ENCODE measurements at regions not wholly inside any gene's neighbourhood (a gene's known extent, or its start where the extent isn't known, plus 50 kb on each side); places are given as distances from the start of the nearest gene placed in this dataset.

DNA sequence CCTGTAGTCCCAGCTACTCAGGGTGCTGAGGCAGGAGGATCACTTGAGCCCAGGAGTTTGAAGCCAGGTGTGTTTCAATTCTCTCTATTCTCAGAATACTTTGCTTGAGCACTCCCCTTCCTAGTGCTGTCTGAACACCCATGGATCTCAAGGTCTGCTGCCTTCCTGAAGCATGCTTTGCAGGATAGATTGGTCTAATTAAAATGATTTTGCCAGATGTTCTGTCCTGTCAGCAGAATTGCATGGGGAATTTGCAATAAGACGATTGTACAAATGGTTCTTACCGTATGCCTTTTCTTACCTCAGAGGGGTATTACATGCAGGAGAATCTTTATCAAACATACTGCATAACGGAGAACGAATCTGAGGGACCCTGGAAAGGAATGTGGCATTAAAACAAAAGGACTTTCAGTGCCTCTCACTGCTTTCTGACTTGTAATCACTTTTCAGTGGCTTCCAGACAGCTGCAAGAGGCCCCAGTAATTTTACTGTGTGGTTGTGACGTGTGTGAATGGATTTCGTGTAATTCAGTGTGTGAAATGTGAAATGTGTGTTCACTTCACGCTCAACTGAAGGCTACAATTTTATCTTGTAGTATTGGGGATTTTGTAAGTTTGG is 587.2 kb upstream of the SEMA6A start:
- no peak for ATAC-seq (ENCODE audit: low FRiP score)
- Histone ChIP-seq H3K27me3 (ENCODE audit: control insufficient read depth in 1 of 2, insufficient read depth in 2 of 2, low read length in 1 of 2) (no peaks in the 10 kb centered on the region), H3K4me3 (ENCODE audit: low read length in 2 of 2) (no peak overlapping the region), H3K27ac (ENCODE audit: low read depth in 1 of 2, low read length in 2 of 2) (no peak overlapping the region), H3K9me3 (ENCODE audit: control insufficient read depth, low read length) (no peaks in the 10 kb centered on the region), H3K4me1 (ENCODE audit: control insufficient read depth in 1 of 2, insufficient read depth in 2 of 2, low read length in 2 of 2) (no peaks in the 10 kb centered on the region), H3K36me3 (ENCODE audit: control insufficient read depth in 1 of 2, insufficient read depth in 2 of 2, low read length in 1 of 2) (no peaks in the 10 kb centered on the region)
- DNase-seq = no peak
- WGBS, 2 donors = 63 to 64% methylated on average over 7 of the region's 7 CpGs
- intact Hi-C loops (cut with DNase I) = no loop called here

DNA sequence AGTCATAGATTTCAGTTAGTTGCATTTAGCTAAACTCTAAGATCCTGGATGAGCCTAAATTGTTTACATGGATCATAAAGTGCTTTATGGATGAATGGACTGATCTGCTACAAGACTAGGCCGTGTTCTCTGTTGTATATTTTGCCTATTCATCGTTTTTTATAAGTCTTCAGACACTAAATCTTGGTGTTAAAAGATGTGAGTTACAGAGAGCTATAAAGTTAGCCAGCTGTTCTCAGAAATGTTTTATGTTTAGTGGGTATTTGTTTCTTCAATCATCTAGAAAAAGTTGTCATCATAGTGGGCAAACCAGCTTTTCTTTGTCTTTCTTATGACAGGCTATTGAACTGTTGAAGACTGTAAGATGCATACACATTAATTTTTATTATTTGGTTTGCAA is 585.8 kb upstream of the SEMA6A start:
- WGBS, 2 donors = 29 to 45% methylated on average over 2 of the region's 2 CpGs
- DNase-seq (no peak), ATAC-seq (ENCODE audit: low FRiP score) (no peak)
- Histone ChIP-seq H3K9me3 (ENCODE audit: control insufficient read depth, low read length) (no peaks in the 10 kb centered on the region), H3K36me3 (ENCODE audit: control insufficient read depth in 1 of 2, insufficient read depth in 2 of 2, low read length in 1 of 2) (no peaks in the 10 kb centered on the region), H3K27me3 (ENCODE audit: control insufficient read depth in 1 of 2, insufficient read depth in 2 of 2, low read length in 1 of 2) (no peaks in the 10 kb centered on the region), H3K4me3 (ENCODE audit: low read length in 2 of 2) (no peak overlapping the region), H3K4me1 (ENCODE audit: control insufficient read depth in 1 of 2, insufficient read depth in 2 of 2, low read length in 2 of 2) (no peaks in the 10 kb centered on the region), H3K27ac (ENCODE audit: low read depth in 1 of 2, low read length in 2 of 2) (no peak overlapping the region)
- intact Hi-C loops (cut with DNase I) = no loop called here

DNA sequence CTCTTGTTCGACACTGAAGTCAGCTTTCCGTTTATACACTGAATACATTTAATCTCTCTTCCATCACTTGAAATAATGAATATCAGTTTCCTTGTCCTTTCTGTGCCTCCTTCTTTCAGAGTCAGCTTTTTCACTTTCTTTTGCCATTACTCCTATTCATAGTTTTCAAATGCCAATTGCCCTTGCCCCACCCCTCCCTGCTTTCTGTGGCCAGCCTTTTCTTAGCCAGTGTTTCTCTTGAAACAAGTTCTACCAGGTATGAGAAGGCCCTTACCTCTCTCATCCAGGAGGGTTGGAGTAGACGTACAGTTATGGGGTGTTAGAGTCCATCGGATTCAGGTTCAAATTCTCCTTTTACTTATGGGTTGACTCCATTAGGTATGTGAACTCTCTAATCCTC is 574.7 kb upstream of the SEMA6A start:
- ATAC-seq (ENCODE audit: low FRiP score) = no peak
- intact Hi-C loops (cut with DNase I) = no loop called here
- DNase-seq = no peak
- Histone ChIP-seq H3K4me3 (ENCODE audit: low read length in 2 of 2) (no peak overlapping the region), H3K4me1 (ENCODE audit: control insufficient read depth in 1 of 2, insufficient read depth in 2 of 2, low read length in 2 of 2) (no peaks in the 10 kb centered on the region), H3K36me3 (ENCODE audit: control insufficient read depth in 1 of 2, insufficient read depth in 2 of 2, low read length in 1 of 2) (no peaks in the 10 kb centered on the region), H3K9me3 (ENCODE audit: control insufficient read depth, low read length) (no peaks in the 10 kb centered on the region), H3K27me3 (ENCODE audit: control insufficient read depth in 1 of 2, insufficient read depth in 2 of 2, low read length in 1 of 2) (no peaks in the 10 kb centered on the region), H3K27ac (ENCODE audit: low read depth in 1 of 2, low read length in 2 of 2) (no peak overlapping the region)
- 92 to 94% methylated on average over 4 of the region's 4 CpGs for WGBS, 2 donors

DNA sequence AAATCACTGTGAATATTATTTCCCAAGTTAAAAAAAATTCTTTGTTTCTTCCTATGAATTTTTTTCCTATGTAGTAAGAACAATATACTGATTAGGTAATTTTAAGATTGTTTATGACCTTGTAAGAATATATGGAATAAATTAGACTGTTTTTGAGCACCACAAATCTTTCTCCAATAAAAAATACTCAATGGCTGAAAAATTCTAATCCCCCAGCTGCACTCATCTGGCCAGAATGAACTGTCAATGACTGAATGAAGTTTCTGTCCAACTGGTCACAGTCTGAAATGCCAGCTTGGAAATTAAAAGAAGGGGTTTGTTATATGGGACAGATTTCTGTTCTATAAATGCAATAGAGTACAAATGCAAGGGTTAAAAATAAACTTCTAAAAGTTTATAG is 569.5 kb upstream of the SEMA6A start:
- intact Hi-C loops (cut with DNase I) = no loop called here
- DNase-seq = no peak
- H3K4me1 ChIP-seq (ENCODE audit: control insufficient read depth in 1 of 2, insufficient read depth in 2 of 2, low read length in 2 of 2) = no peaks in the 10 kb centered on the region
- H3K36me3 ChIP-seq (ENCODE audit: control insufficient read depth in 1 of 2, insufficient read depth in 2 of 2, low read length in 1 of 2) = no peaks in the 10 kb centered on the region
- H3K27ac ChIP-seq (ENCODE audit: low read depth in 1 of 2, low read length in 2 of 2) = no peak overlapping the region
- H3K27me3 ChIP-seq (ENCODE audit: control insufficient read depth in 1 of 2, insufficient read depth in 2 of 2, low read length in 1 of 2) = no peaks in the 10 kb centered on the region
- ATAC-seq (ENCODE audit: low FRiP score) = no peak
- H3K9me3 ChIP-seq (ENCODE audit: control insufficient read depth, low read length) = no peaks in the 10 kb centered on the region
- no peak overlapping the region for H3K4me3 ChIP-seq (ENCODE audit: low read length in 2 of 2)

DNA sequence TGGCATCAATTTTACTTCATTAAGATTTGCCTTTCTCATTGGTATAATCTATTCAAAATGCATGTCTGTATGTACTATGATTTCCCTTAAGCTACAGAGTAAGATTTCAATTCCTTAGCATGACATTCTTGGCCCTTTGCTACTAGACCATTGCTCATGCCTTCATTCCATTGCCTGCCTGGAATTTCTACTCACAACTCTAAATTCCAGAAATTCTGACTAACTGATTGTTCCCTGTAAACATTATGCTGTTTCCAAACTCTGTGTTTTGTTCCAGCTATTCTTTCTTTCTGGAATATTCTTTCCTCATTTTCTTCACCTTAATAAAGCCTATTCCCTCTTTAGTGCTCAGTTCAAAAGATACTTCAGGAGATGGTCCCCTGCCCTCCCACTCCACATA is 568.8 kb upstream of the SEMA6A start:
- Histone ChIP-seq H3K4me3 (ENCODE audit: low read length in 2 of 2) (no peak overlapping the region), H3K4me1 (ENCODE audit: control insufficient read depth in 1 of 2, insufficient read depth in 2 of 2, low read length in 2 of 2) (no peaks in the 10 kb centered on the region), H3K27ac (ENCODE audit: low read depth in 1 of 2, low read length in 2 of 2) (no peak overlapping the region), H3K9me3 (ENCODE audit: control insufficient read depth, low read length) (no peaks in the 10 kb centered on the region), H3K36me3 (ENCODE audit: control insufficient read depth in 1 of 2, insufficient read depth in 2 of 2, low read length in 1 of 2) (no peaks in the 10 kb centered on the region), H3K27me3 (ENCODE audit: control insufficient read depth in 1 of 2, insufficient read depth in 2 of 2, low read length in 1 of 2) (no peaks in the 10 kb centered on the region)
- intact Hi-C loops (cut with DNase I) = no loop called here
- no peak for DNase-seq
- ATAC-seq (ENCODE audit: low FRiP score) = no peak

DNA sequence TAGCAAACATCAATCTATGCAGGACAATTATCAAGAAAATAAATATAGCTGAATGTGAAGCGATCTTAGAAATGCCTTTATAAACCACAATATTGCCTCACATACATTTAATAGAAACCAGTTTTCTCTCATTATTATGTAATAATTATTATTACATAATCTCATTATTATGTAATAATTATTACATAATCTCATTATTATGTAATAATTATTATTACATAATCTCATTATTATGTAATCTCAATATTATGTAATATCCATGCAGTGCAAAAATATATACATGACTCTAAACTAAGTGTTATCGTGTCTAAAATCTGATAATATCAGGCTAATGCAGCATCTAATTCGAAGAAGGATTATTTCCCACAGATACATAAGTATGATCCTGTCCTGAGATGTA is 563.9 kb upstream of the SEMA6A start:
- no peak for DNase-seq
- Histone ChIP-seq H3K27ac (ENCODE audit: low read depth in 1 of 2, low read length in 2 of 2) (no peak overlapping the region), H3K4me3 (ENCODE audit: low read length in 2 of 2) (no peak overlapping the region), H3K4me1 (ENCODE audit: control insufficient read depth in 1 of 2, insufficient read depth in 2 of 2, low read length in 2 of 2) (no peaks in the 10 kb centered on the region), H3K27me3 (ENCODE audit: control insufficient read depth in 1 of 2, insufficient read depth in 2 of 2, low read length in 1 of 2) (peaks cover 0 to 4% of the 10 kb centered on the region in 2 donors), H3K9me3 (ENCODE audit: control insufficient read depth, low read length) (no peaks in the 10 kb centered on the region), H3K36me3 (ENCODE audit: control insufficient read depth in 1 of 2, insufficient read depth in 2 of 2, low read length in 1 of 2) (no peaks in the 10 kb centered on the region)
- ATAC-seq (ENCODE audit: low FRiP score) = no peak
- 91 to 92% methylated on average over 3 of the region's 3 CpGs for WGBS, 2 donors
- intact Hi-C loops (cut with DNase I) = no loop called here

DNA sequence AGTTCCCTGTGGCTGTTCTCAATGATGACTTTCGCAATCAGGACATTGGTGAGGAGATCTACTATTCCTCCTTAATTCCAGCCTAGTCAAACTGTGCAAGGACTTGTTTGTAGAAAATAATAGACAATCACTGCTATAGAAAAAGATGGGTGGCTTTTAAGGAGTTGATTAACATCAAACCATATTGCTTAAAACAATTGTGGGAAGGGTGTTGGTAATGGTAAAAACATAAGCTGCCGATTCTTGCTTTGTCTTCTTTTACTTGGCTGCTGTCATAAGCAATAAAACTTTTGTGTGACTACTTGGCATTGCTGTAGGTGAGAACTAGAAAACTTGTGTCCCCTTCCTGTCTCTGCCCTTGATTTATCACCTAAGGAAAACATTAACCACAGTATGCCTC is 561.2 kb upstream of the SEMA6A start:
- Histone ChIP-seq H3K27me3 (ENCODE audit: control insufficient read depth in 1 of 2, insufficient read depth in 2 of 2, low read length in 1 of 2) (peaks cover 0 to 4% of the 10 kb centered on the region in 2 donors), H3K36me3 (ENCODE audit: control insufficient read depth in 1 of 2, insufficient read depth in 2 of 2, low read length in 1 of 2) (no peaks in the 10 kb centered on the region), H3K9me3 (ENCODE audit: control insufficient read depth, low read length) (no peaks in the 10 kb centered on the region), H3K4me3 (ENCODE audit: low read length in 2 of 2) (no peak overlapping the region), H3K27ac (ENCODE audit: low read depth in 1 of 2, low read length in 2 of 2) (no peak overlapping the region), H3K4me1 (ENCODE audit: control insufficient read depth in 1 of 2, insufficient read depth in 2 of 2, low read length in 2 of 2) (no peaks in the 10 kb centered on the region)
- DNase-seq = no peak
- intact Hi-C loops (cut with DNase I) = no loop called here
- 80 to 81% methylated on average over 2 of the region's 2 CpGs for WGBS, 2 donors
- ATAC-seq (ENCODE audit: low FRiP score) = no peak

DNA sequence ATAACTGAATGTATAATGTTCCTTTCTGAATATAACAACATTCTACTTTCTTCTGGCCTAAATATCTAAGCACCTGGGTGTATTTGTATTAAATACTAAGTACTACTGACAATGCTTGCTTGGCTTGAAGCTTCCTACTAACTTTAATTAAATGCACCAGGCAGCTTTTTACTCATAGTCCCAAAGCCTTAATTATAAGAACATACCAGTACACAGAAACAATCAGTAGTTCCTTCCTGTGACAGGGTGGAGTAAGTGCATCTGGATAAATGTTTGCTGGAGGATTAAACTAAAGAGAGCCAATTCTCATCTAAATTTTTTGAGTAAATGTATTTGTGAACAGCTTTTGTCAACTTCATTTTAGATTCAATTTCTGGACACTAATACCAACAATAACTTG is 558.6 kb upstream of the SEMA6A start:
- no peak overlapping the region for H3K4me3 ChIP-seq (ENCODE audit: low read length in 2 of 2)
- H3K27me3 ChIP-seq (ENCODE audit: control insufficient read depth in 1 of 2, insufficient read depth in 2 of 2, low read length in 1 of 2) = peaks cover 0 to 4% of the 10 kb centered on the region in 2 donors
- DNase-seq (no peak), ATAC-seq (ENCODE audit: low FRiP score) (no peak)
- no peaks in the 10 kb centered on the region for H3K9me3 ChIP-seq (ENCODE audit: control insufficient read depth, low read length)
- H3K36me3 ChIP-seq (ENCODE audit: control insufficient read depth in 1 of 2, insufficient read depth in 2 of 2, low read length in 1 of 2) = no peaks in the 10 kb centered on the region
- no peaks in the 10 kb centered on the region for H3K4me1 ChIP-seq (ENCODE audit: control insufficient read depth in 1 of 2, insufficient read depth in 2 of 2, low read length in 2 of 2)
- intact Hi-C loops (cut with DNase I) = no loop called here
- no peak overlapping the region for H3K27ac ChIP-seq (ENCODE audit: low read depth in 1 of 2, low read length in 2 of 2)

DNA sequence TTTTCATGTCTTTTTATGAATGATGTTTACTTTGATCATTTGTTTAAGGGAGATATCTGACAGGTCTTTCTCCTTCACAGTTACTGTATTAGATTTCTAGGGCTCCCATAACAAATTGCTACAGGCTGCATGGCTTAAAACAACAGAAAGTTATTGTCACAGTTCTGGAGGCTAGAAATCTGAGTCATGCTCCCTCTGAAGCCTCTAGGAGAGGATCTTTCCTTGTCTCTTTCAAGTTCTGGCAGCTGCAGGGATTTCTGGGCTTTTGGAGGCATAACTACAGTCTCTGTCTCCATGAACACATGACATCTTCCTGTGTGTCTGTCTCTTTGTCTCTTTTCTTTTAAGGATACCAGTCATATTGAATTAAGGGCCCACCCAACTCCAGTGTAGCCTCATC is 557.3 kb upstream of the SEMA6A start:
- Histone ChIP-seq H3K9me3 (ENCODE audit: control insufficient read depth, low read length) (no peaks in the 10 kb centered on the region), H3K4me1 (ENCODE audit: control insufficient read depth in 1 of 2, insufficient read depth in 2 of 2, low read length in 2 of 2) (no peaks in the 10 kb centered on the region), H3K36me3 (ENCODE audit: control insufficient read depth in 1 of 2, insufficient read depth in 2 of 2, low read length in 1 of 2) (no peaks in the 10 kb centered on the region), H3K27me3 (ENCODE audit: control insufficient read depth in 1 of 2, insufficient read depth in 2 of 2, low read length in 1 of 2) (peaks cover 0 to 4% of the 10 kb centered on the region in 2 donors), H3K27ac (ENCODE audit: low read depth in 1 of 2, low read length in 2 of 2) (no peak overlapping the region), H3K4me3 (ENCODE audit: low read length in 2 of 2) (no peak overlapping the region)
- DNase-seq (no peak), ATAC-seq (ENCODE audit: low FRiP score) (no peak)
- intact Hi-C loops (cut with DNase I) = no loop called here

All from aorta (tissue), 5 donors.